ENCODE measurements at regions not wholly inside any gene's neighbourhood (a gene's known extent, or its start where the extent isn't known, plus 50 kb on each side); places are given as distances from the start of the nearest gene placed in this dataset.

DNA sequence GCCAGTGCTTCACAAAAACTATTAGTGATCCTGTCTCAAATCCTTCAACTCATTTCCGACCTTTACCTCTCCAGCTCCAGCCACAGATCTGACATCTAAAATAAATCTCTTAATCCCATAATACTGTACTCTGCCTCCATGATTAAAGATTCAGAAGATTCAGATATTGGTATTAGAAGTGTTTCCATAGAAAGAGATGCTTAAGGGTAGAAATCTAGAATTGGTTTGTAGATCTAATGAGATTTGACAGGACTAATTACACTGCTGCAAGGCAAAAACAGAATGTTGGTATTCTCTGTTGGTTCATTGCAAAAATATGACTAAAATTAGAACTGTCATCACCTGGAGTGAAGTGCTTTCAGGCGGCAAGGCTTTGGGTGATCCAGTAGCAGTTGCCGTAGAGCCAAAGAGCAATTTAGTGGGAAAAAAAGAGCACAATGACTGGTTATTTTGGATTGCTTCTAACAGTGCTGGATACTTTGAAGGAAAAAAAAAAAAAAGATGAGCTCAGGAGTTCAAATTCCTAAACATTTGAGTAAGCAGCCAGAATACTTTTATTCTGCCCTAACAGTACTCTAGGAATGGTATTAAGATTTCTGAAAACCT, 940.1 kb upstream of the SORCS1 start:
- no peak for TF ChIP-seq TCF12 (IDR thresholded peaks at IDR 0.05; ENCODE audit: low read depth)
- TF ChIP-seq EGR1 (IDR thresholded peaks at IDR 0.05), result no peak
- TF ChIP-seq ZBTB7A (IDR thresholded peaks at IDR 0.05; ENCODE audit: low read depth), result no peak
- TF ChIP-seq NFIC (IDR thresholded peaks at IDR 0.05), result no peak
- no peak for TF ChIP-seq TAF1 (IDR thresholded peaks at IDR 0.05; ENCODE audit: low read depth)

DNA sequence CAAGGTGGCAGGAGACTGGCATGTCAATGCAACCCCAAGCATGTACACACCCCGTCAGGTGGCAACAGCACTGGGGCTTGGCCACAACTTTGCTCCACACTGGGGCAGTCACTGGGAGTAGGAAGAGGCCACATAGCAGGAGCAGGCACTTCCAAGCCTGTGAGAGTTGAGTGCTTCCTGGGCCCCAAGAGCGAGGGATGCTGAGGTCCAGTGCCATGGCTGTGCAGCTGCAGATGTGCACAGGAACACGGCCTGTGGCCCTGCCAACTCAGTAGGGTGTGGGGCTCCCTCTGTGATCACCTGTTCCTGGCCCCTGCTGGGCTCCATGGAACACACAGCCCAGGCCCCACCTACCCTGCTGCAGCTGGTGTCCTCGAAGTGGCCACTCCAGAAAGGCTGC, 932.8 kb upstream of the SORCS1 start:
- TF ChIP-seq EP300 (IDR thresholded peaks at IDR 0.05; ENCODE audit: borderline replicate concordance) (no peak), RAD21 (IDR thresholded peaks at IDR 0.05; ENCODE audit: low read depth) (no peak), NFIC (IDR thresholded peaks at IDR 0.05) (no peak), TCF12 (IDR thresholded peaks at IDR 0.05; ENCODE audit: low read depth) (no peak), CREB1 (IDR thresholded peaks at IDR 0.05; ENCODE audit: low read depth) (no peak), ZBTB7A (IDR thresholded peaks at IDR 0.05; ENCODE audit: low read depth) (no peak), YY1 (IDR thresholded peaks at IDR 0.05; ENCODE audit: low read depth) (no peak), CEBPB (IDR thresholded peaks at IDR 0.05) (no peak), FOXM1 (IDR thresholded peaks at IDR 0.05; ENCODE audit: borderline replicate concordance, low read depth) (no peak), EGR1 (IDR thresholded peaks at IDR 0.05) (no peak)
- TF ChIP-seq, protein P1, sequence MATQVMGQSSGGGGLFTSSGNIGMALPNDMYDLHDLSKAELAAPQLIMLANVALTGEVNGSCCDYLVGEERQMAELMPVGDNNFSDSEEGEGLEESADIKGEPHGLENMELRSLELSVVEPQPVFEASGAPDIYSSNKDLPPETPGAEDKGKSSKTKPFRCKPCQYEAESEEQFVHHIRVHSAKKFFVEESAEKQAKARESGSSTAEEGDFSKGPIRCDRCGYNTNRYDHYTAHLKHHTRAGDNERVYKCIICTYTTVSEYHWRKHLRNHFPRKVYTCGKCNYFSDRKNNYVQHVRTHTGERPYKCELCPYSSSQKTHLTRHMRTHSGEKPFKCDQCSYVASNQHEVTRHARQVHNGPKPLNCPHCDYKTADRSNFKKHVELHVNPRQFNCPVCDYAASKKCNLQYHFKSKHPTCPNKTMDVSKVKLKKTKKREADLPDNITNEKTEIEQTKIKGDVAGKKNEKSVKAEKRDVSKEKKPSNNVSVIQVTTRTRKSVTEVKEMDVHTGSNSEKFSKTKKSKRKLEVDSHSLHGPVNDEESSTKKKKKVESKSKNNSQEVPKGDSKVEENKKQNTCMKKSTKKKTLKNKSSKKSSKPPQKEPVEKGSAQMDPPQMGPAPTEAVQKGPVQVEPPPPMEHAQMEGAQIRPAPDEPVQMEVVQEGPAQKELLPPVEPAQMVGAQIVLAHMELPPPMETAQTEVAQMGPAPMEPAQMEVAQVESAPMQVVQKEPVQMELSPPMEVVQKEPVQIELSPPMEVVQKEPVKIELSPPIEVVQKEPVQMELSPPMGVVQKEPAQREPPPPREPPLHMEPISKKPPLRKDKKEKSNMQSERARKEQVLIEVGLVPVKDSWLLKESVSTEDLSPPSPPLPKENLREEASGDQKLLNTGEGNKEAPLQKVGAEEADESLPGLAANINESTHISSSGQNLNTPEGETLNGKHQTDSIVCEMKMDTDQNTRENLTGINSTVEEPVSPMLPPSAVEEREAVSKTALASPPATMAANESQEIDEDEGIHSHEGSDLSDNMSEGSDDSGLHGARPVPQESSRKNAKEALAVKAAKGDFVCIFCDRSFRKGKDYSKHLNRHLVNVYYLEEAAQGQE (IDR thresholded peaks at IDR 0.05; ENCODE audit: low read depth), result no peak
- TF ChIP-seq, protein P2, sequence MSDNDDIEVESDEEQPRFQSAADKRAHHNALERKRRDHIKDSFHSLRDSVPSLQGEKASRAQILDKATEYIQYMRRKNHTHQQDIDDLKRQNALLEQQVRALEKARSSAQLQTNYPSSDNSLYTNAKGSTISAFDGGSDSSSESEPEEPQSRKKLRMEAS (IDR thresholded peaks at IDR 0.05), result no peak
- TF ChIP-seq, protein P3, sequence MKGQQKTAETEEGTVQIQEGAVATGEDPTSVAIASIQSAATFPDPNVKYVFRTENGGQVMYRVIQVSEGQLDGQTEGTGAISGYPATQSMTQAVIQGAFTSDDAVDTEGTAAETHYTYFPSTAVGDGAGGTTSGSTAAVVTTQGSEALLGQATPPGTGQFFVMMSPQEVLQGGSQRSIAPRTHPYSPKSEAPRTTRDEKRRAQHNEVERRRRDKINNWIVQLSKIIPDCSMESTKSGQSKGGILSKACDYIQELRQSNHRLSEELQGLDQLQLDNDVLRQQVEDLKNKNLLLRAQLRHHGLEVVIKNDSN (IDR thresholded peaks at IDR 0.05), result no peak

DNA sequence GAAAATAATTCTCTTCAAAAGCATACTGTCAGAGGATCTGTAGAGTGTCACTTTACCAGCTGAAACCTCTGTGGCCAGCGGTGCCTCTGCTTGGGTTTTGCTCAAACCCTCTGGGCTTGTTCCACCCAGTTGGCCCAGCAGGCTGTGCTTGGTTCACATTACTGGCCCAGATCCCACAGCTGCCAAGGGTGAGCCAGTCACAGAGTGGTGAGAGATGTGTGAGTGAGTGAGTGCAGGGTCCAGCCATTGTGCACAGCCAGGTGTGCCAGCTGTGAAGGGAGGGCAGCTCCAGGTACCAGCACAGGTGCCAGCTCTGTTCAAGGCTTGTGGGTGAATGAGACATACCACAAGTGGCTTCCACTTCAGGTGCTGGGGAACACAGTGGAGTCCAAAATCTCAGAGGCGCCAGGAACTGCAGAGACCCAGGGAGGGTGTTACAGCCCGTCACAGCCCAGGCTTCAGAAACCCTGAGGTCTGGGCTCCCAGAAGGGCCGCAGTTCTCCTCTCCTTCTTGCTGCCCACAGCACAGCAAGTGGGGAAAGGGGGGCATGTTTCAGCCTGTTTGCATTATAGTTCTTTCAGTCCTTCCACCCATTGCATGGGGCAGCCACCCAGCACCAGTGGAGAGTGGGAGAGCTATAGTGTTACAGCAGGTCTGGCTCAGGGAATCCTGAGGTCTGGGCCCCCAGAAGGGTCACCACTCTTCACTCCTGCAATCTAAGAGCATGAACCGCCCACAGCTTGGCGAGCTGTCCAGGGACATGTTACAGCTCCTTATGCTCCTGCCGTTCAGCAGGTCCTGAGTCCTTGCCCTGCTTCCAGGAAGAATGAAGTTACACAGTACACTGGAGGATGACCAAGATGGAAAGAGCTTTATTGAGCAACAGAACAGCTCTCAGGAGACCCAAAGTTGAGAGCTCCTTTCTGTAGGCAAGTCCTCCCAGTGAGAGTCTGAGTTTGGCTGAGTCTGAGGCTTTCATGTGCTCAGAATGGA, 931.7 kb upstream of the SORCS1 start:
- TF ChIP-seq CEBPB (IDR thresholded peaks at IDR 0.05), result no peak
- TF ChIP-seq, protein P1 (IDR thresholded peaks at IDR 0.05; ENCODE audit: low read depth), result no peak
- no peak for TF ChIP-seq TEAD4 (IDR thresholded peaks at IDR 0.05)
- TF ChIP-seq, protein P3 (IDR thresholded peaks at IDR 0.05), result no peak
- no peak for TF ChIP-seq CREB1 (IDR thresholded peaks at IDR 0.05; ENCODE audit: low read depth)

DNA sequence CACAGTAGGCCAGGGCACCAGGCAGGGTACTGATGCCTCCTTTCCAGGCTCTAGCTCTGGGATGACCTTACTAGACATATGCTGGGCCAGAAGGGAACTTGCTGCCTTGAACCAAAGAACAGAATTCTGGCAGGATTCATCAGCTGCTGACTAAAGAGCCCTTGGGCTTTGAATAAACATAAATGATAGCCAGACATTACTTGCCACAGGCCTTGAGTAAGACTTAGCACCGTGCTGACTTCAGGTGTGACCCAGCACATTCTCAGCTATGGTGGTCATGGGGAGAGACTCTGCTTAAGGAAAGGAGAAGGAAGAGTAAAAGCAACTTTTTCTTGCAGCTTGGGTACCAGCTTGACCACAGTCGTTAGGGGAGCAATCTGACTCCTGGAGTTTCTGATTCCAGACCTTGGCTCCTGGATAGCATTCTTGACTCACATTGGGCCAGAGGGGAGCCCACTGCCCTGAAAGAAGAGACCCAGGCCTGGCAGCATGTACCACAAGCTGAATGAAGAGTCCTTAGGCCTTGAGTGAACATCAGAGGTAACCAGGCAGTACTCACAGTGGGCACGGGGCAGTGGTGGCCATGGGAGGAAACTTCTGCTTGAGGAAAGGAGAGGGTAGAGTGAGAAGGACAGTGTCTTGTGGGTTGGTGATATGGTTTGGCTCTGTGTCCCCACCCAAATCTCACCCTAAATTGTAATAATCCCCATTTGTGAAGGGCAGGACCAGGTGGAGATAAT, 926.1 kb upstream of the SORCS1 start:
- TF ChIP-seq TCF12 (IDR thresholded peaks at IDR 0.05; ENCODE audit: low read depth) (no peak), CEBPB (IDR thresholded peaks at IDR 0.05) (no peak), ZBTB7A (IDR thresholded peaks at IDR 0.05; ENCODE audit: low read depth) (no peak), CREB1 (IDR thresholded peaks at IDR 0.05; ENCODE audit: low read depth) (no peak), NFIC (IDR thresholded peaks at IDR 0.05) (no peak), RAD21 (IDR thresholded peaks at IDR 0.05; ENCODE audit: low read depth) (no peak), EGR1 (IDR thresholded peaks at IDR 0.05) (no peak), TAF1 (IDR thresholded peaks at IDR 0.05; ENCODE audit: low read depth) (no peak), EP300 (IDR thresholded peaks at IDR 0.05; ENCODE audit: borderline replicate concordance) (no peak), YY1 (IDR thresholded peaks at IDR 0.05; ENCODE audit: low read depth) (no peak), FOXM1 (IDR thresholded peaks at IDR 0.05; ENCODE audit: borderline replicate concordance, low read depth) (no peak), TEAD4 (IDR thresholded peaks at IDR 0.05) (no peak)
- TF ChIP-seq, protein P1 (IDR thresholded peaks at IDR 0.05; ENCODE audit: low read depth), result no peak
- TF ChIP-seq, protein P2 (IDR thresholded peaks at IDR 0.05), result no peak
- TF ChIP-seq, protein P3 (IDR thresholded peaks at IDR 0.05), result no peak

Data from Ishikawa (cell line).